ENCODE measurements at regions not wholly inside any gene's neighbourhood (a gene's known extent, or its start where the extent isn't known, plus 50 kb on each side); places are given as distances from the start of the nearest gene placed in this dataset.
"Not testable (repeated sequence)": the region's sequence is repeated elsewhere in the genome, so short reads cannot be mapped to it uniquely, and the experiment has no call there.

- peaks cover 0 to 10% of the 10 kb centered on the region in 2 donors for H3K9me3 ChIP-seq
- H3K36me3 ChIP-seq: no peaks in the 10 kb centered on the region
- no peak for TF ChIP-seq CTCF (IDR thresholded peaks at IDR 0.05)
- no peak overlapping the region for H3K4me3 ChIP-seq
- no peaks in the 10 kb centered on the region for H3K27me3 ChIP-seq
- H3K4me1 ChIP-seq: no peaks in the 10 kb centered on the region
- DNase-seq (ENCODE audit: low spot score in 2 of 2): no peak
- H3K27ac ChIP-seq: no peak overlapping the region
- intact Hi-C loops (cut with DNase I; ENCODE audit: low total_unique reads): no loop called here
These were observed 210.8 kb upstream of the ZEB2 start for GRCh38 chr2:144730711-144731110.

- H3K36me3 ChIP-seq; H3K27me3 ChIP-seq; H3K27ac ChIP-seq; intact Hi-C loops (cut with DNase I; ENCODE audit: low total_unique reads); H3K4me1 ChIP-seq; DNase-seq (ENCODE audit: low spot score in 2 of 2); H3K4me3 ChIP-seq; H3K9me3 ChIP-seq: not testable (repeated sequence)
These were observed 204.5 kb upstream of the ZEB2 start for GRCh38 chr2:144724460-144724859.

GRCh38 chr2:144718376-144718775 lies 198.5 kb upstream of the ZEB2 start:
- intact Hi-C loops (cut with DNase I; ENCODE audit: low total_unique reads): no loop called here
- Histone ChIP-seq H3K27me3 (no peaks in the 10 kb centered on the region), H3K4me1 (no peaks in the 10 kb centered on the region), H3K36me3 (no peaks in the 10 kb centered on the region), H3K27ac (no peak overlapping the region), H3K9me3 (peaks cover 0 to 19% of the 10 kb centered on the region in 2 donors), H3K4me3 (no peak overlapping the region)
- no peak for TF ChIP-seq CTCF (IDR thresholded peaks at IDR 0.05)
- no peak for TF ChIP-seq POLR2AphosphoS5 (IDR thresholded peaks at IDR 0.05)
- TF ChIP-seq POLR2A (IDR thresholded peaks at IDR 0.05): no peak
- no peak for DNase-seq (ENCODE audit: low spot score in 2 of 2)

GRCh38 chr2:144715992-144716391 lies 196.1 kb upstream of the ZEB2 start:
- no peaks in the 10 kb centered on the region for H3K36me3 ChIP-seq
- H3K4me1 ChIP-seq: no peaks in the 10 kb centered on the region
- H3K9me3 ChIP-seq: peaks cover 0 to 19% of the 10 kb centered on the region in 2 donors
- TF ChIP-seq CTCF (IDR thresholded peaks at IDR 0.05) (no peak), POLR2AphosphoS5 (IDR thresholded peaks at IDR 0.05) (no peak), POLR2A (IDR thresholded peaks at IDR 0.05) (no peak)
- intact Hi-C loops (cut with DNase I; ENCODE audit: low total_unique reads): no loop called here
- no peak overlapping the region for H3K4me3 ChIP-seq
- no peak for DNase-seq (ENCODE audit: low spot score in 2 of 2)
- no peaks in the 10 kb centered on the region for H3K27me3 ChIP-seq
- no peak overlapping the region for H3K27ac ChIP-seq

GRCh38 chr2:144713410-144713809 lies 193.5 kb upstream of the ZEB2 start:
- TF ChIP-seq POLR2AphosphoS5 (IDR thresholded peaks at IDR 0.05): no peak
- no peak for TF ChIP-seq CTCF (IDR thresholded peaks at IDR 0.05)
- TF ChIP-seq POLR2A (IDR thresholded peaks at IDR 0.05): no peak
- no peaks in the 10 kb centered on the region for H3K36me3 ChIP-seq
- intact Hi-C loops (cut with DNase I; ENCODE audit: low total_unique reads): no loop called here
- no peaks in the 10 kb centered on the region for H3K27me3 ChIP-seq
- no peak overlapping the region for H3K27ac ChIP-seq
- H3K9me3 ChIP-seq: peaks cover 0 to 10% of the 10 kb centered on the region in 2 donors
- no peaks in the 10 kb centered on the region for H3K4me1 ChIP-seq
- H3K4me3 ChIP-seq: no peak overlapping the region
- DNase-seq (ENCODE audit: low spot score in 2 of 2): no peak

GRCh38 chr2:144712550-144712940 lies 192.6 kb upstream of the ZEB2 start:
- H3K4me3 ChIP-seq: no peak overlapping the region
- H3K9me3 ChIP-seq: peaks cover 0 to 2% of the 10 kb centered on the region in 2 donors
- no peak overlapping the region for H3K27ac ChIP-seq
- H3K4me1 ChIP-seq: no peaks in the 10 kb centered on the region
- intact Hi-C loops (cut with DNase I; ENCODE audit: low total_unique reads): no loop called here
- H3K36me3 ChIP-seq: no peaks in the 10 kb centered on the region
- TF ChIP-seq POLR2AphosphoS5 (IDR thresholded peaks at IDR 0.05) (no peak), POLR2A (IDR thresholded peaks at IDR 0.05) (no peak), CTCF (IDR thresholded peaks at IDR 0.05) (no peak)
- DNase-seq (ENCODE audit: low spot score in 2 of 2): no peak
- H3K27me3 ChIP-seq: no peaks in the 10 kb centered on the region
